ENCODE measurements at regions not wholly inside any gene's neighbourhood (a gene's known extent, or its start where the extent isn't known, plus 50 kb on each side); places are given as distances from the start of the nearest gene placed in this dataset.

GRCh38 chr18:27778925-27779324 lies 398.0 kb downstream of the CDH2 start:
- DNase-seq (no peak), ATAC-seq (ENCODE audit: poor library complexity) (no peak)
- intact Hi-C loops (cut with DNase I), result loop anchor here (10.0 kb wide), 1 partner anchor 406 kb away; no protein-coding TSS in a partner anchor

- ATAC-seq (ENCODE audit: poor library complexity) (peak; percentile 72), DNase-seq (no peak)
- intact Hi-C loops (cut with DNase I), result loop anchor here (10.0 kb wide), 1 partner anchor 406 kb away; no protein-coding TSS in a partner anchor
Observed at GRCh38 chr18:27778441-27778840, 398.5 kb downstream of the CDH2 start.

GRCh38 chr18:27772081-27772480 lies 404.8 kb downstream of the CDH2 start:
- DNase-seq, result no peak
- intact Hi-C loops (cut with DNase I), result loop anchor here (10.0 kb wide), 1 partner anchor 413 kb away; no protein-coding TSS in a partner anchor
- no peak for ATAC-seq (ENCODE audit: poor library complexity)

- intact Hi-C loops (cut with DNase I), result loop anchor here (10.0 kb wide), 1 partner anchor 413 kb away; no protein-coding TSS in a partner anchor
- ATAC-seq (ENCODE audit: poor library complexity) (no peak), DNase-seq (no peak)
Observed at GRCh38 chr18:27771571-27771970, 405.4 kb downstream of the CDH2 start.

- no peak for ATAC-seq (ENCODE audit: poor library complexity)
- DNase-seq, result no peak
Observed at GRCh38 chr18:27769152-27769551, 407.8 kb downstream of the CDH2 start.

GRCh38 chr18:27763936-27764335 lies 413.0 kb downstream of the CDH2 start:
- intact Hi-C loops (cut with DNase I), result no loop called here
- no peak for ATAC-seq (ENCODE audit: poor library complexity)

More at GRCh38 chr18:27769152-27769551, 407.8 kb downstream of the CDH2 start:
- intact Hi-C loops (cut with DNase I), result no loop called here

GRCh38 chr18:27763341-27763740 lies 413.6 kb downstream of the CDH2 start:
- intact Hi-C loops (cut with DNase I), result no loop called here
- ATAC-seq (ENCODE audit: poor library complexity) (no peak), DNase-seq (no peak)

More at GRCh38 chr18:27763936-27764335, 413.0 kb downstream of the CDH2 start:
- DNase-seq, result no peak

GRCh38 chr18:27762054-27762453 lies 414.9 kb downstream of the CDH2 start:
- intact Hi-C loops (cut with DNase I), result no loop called here
- ATAC-seq (ENCODE audit: poor library complexity) (no peak), DNase-seq (no peak)

- ATAC-seq (ENCODE audit: poor library complexity) (no peak), DNase-seq (no peak)
- intact Hi-C loops (cut with DNase I), result loop anchor here (10.0 kb wide), 1 partner anchor 388 kb away; no protein-coding TSS in a partner anchor
Observed at GRCh38 chr18:27752944-27753343, 424.0 kb downstream of the CDH2 start.

- no peak for DNase-seq
- intact Hi-C loops (cut with DNase I), result loop anchor here (2.0 to 10.0 kb wide), 2 partner anchors 146 to 386 kb away; no protein-coding TSS in a partner anchor
- no peak for ATAC-seq (ENCODE audit: poor library complexity)
Observed at GRCh38 chr18:27750923-27751322, 426.0 kb downstream of the CDH2 start.

- ATAC-seq (ENCODE audit: poor library complexity) (peak; percentile 88), DNase-seq (no peak)
- intact Hi-C loops (cut with DNase I), result loop anchor here (2.0 to 10.0 kb wide), 2 partner anchors 145 to 385 kb away; no protein-coding TSS in a partner anchor
Observed at GRCh38 chr18:27750014-27750413, 426.9 kb downstream of the CDH2 start.

- ATAC-seq (ENCODE audit: poor library complexity) (no peak), DNase-seq (no peak)
- intact Hi-C loops (cut with DNase I), result loop anchor here (5.0 kb wide), 1 partner anchor 62 kb away; no protein-coding TSS in a partner anchor
Observed at GRCh38 chr18:27749194-27749593, 427.7 kb downstream of the CDH2 start.

- ATAC-seq (ENCODE audit: poor library complexity), result no peak
- no peak for DNase-seq
- intact Hi-C loops (cut with DNase I), result loop anchor here (5.0 kb wide), 1 partner anchor 59 kb away; no protein-coding TSS in a partner anchor
Observed at GRCh38 chr18:27746241-27746640, 430.7 kb downstream of the CDH2 start.

GRCh38 chr18:27735117-27735516 lies 441.8 kb downstream of the CDH2 start:
- ATAC-seq (ENCODE audit: poor library complexity) (no peak), DNase-seq (no peak)
- intact Hi-C loops (cut with DNase I), result no loop called here

- intact Hi-C loops (cut with DNase I), result no loop called here
- no peak for ATAC-seq (ENCODE audit: poor library complexity)
- no peak for DNase-seq
Observed at GRCh38 chr18:27731211-27731610, 445.7 kb downstream of the CDH2 start.

- ATAC-seq (ENCODE audit: poor library complexity) (no peak), DNase-seq (no peak)
- intact Hi-C loops (cut with DNase I), result no loop called here
Observed at GRCh38 chr18:27728659-27729058, 448.3 kb downstream of the CDH2 start.

GRCh38 chr18:27724362-27724761 lies 452.6 kb downstream of the CDH2 start:
- intact Hi-C loops (cut with DNase I), result no loop called here
- no peak for ATAC-seq (ENCODE audit: poor library complexity)
- no peak for DNase-seq

GRCh38 chr18:27723168-27723567 lies 453.8 kb downstream of the CDH2 start:
- ATAC-seq (ENCODE audit: poor library complexity) (no peak), DNase-seq (no peak)
- intact Hi-C loops (cut with DNase I), result no loop called here

GRCh38 chr18:27719680-27720079 lies 457.2 kb downstream of the CDH2 start:
- ATAC-seq (ENCODE audit: poor library complexity) (no peak), DNase-seq (no peak)
- intact Hi-C loops (cut with DNase I), result no loop called here

GRCh38 chr18:27717816-27718215 lies 459.1 kb downstream of the CDH2 start:
- intact Hi-C loops (cut with DNase I), result no loop called here
- DNase-seq (no peak), ATAC-seq (ENCODE audit: poor library complexity) (no peak)

- intact Hi-C loops (cut with DNase I), result no loop called here
- ATAC-seq (ENCODE audit: poor library complexity), result peak; percentile 91
- DNase-seq, result no peak
Observed at GRCh38 chr18:27717250-27717649, 459.7 kb downstream of the CDH2 start.
